ENCODE measurements at regions not wholly inside any gene's neighbourhood (a gene's known extent, or its start where the extent isn't known, plus 50 kb on each side); places are given as distances from the start of the nearest gene placed in this dataset.

- no peak for TF ChIP-seq CTCF (IDR thresholded peaks at IDR 0.05; ENCODE audit: low read depth, low read length)
- TF ChIP-seq EZH2phosphoT487 (IDR thresholded peaks at IDR 0.05; ENCODE audit: low read depth) = no peak
Observed at GRCh38 chr3:69445024-69445423, 59.1 kb upstream of the FRMD4B start.

Measured in OCI-LY3 (cell line).